ENCODE measurements at regions not wholly inside any gene's neighbourhood (a gene's known extent, or its start where the extent isn't known, plus 50 kb on each side); places are given as distances from the start of the nearest gene placed in this dataset.

DNA sequence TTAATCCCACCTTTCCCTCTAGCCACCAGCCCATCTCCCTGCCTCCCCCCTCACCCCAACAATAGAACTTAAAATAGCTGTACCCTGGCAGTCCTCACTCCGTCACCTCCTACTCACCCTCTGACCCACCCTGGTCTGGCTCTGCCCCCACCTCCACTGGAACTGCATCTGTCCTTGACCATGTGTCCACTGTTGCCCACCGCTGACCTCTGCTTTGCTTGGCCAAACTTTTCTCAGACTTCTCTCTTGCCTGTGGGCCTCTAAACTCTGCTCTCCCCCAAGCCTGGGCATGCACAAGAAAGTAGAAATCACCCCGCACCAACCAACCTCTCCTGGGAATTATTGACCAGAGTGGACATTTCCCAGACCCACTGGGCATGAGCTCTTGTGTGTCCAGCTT, 169.8 kb downstream of the WSCD1 start:
- Histone ChIP-seq H3K4me3 (no peak overlapping the region), H3K4me1 (no peaks in the 10 kb centered on the region), H3K9me3 (no peaks in the 10 kb centered on the region), H3K27ac (no peak overlapping the region), H3K36me3 (no peaks in the 10 kb centered on the region), H3K27me3 (peaks cover 0 to 36% (median 9%) of the 10 kb centered on the region in 7 donors)
- intact Hi-C loops (cut with DNase I) = loop anchor here in 1 of 10 donors (10.0 kb wide), 1 partner anchor 55 kb away; no protein-coding TSS in a partner anchor
- TF ChIP-seq, protein P1, sequence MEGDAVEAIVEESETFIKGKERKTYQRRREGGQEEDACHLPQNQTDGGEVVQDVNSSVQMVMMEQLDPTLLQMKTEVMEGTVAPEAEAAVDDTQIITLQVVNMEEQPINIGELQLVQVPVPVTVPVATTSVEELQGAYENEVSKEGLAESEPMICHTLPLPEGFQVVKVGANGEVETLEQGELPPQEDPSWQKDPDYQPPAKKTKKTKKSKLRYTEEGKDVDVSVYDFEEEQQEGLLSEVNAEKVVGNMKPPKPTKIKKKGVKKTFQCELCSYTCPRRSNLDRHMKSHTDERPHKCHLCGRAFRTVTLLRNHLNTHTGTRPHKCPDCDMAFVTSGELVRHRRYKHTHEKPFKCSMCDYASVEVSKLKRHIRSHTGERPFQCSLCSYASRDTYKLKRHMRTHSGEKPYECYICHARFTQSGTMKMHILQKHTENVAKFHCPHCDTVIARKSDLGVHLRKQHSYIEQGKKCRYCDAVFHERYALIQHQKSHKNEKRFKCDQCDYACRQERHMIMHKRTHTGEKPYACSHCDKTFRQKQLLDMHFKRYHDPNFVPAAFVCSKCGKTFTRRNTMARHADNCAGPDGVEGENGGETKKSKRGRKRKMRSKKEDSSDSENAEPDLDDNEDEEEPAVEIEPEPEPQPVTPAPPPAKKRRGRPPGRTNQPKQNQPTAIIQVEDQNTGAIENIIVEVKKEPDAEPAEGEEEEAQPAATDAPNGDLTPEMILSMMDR (IDR thresholded peaks at IDR 0.05) = no peak
- 67 to 68% methylated on average over 3 of the region's 3 CpGs for WGBS, 2 donors
- no peak for DNase-seq
- no peak for ATAC-seq

DNA sequence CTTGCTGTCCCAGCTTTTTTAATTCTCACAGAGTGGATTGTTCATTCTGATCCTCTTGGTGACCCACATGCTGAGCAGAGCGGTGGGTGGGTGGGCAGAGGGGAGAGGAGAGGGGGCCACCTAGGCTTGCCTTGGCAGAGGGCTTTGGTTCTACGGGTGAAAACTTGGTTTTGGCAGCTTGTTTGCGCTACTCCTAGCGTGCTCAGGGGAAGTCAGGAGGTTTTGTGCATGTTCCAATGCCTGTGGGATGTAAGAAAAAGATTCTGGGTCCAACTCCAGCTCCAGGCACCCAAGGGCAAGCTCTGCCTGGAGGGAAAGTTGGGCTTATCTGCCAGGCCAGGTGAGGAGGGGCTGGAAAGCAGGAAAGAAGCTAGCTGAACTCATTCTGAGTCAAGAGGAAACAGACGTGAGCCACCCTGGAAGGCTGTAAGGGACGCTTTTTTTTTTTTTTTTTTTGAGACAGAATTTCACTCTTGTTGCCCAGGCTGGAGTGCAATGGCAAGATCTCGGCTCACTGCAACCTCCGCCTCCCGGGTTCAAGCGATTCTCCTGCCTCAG, 169.1 kb downstream of the WSCD1 start:
- no peak overlapping the region for H3K27ac ChIP-seq
- 64 to 68% methylated on average over 10 of the region's 10 CpGs for WGBS, 2 donors
- intact Hi-C loops (cut with DNase I) = no loop called here
- peaks cover 0 to 30% (median 6%) of the 10 kb centered on the region in 7 donors for H3K27me3 ChIP-seq
- H3K4me3 ChIP-seq = no peak overlapping the region
- TF ChIP-seq, protein P1 (IDR thresholded peaks at IDR 0.05) = no peak
- H3K9me3 ChIP-seq = no peaks in the 10 kb centered on the region
- no peaks in the 10 kb centered on the region for H3K4me1 ChIP-seq
- no peaks in the 10 kb centered on the region for H3K36me3 ChIP-seq
- ATAC-seq (no peak), DNase-seq (no peak)

DNA sequence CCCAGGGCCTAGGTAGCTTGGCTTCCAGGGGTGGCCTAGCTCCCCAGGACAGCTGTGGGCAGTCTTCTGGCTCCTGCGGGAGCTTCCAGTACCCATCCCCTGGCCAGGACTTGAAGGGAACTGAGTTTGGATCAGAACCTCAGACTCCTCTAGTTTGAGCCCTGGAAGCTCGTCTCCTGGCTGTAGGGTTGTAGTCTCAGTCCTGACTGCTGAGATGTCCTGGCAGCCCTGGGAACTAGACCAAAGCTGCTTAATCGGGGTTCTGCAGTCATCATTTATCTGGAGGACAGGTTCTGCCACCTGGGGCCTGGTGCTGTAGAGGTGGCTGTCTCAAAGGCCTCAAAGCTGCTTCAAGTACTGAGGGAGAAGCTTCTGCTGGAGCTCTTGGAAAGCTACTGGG, 163.7 kb downstream of the WSCD1 start:
- H3K27me3 ChIP-seq = peaks cover 0 to 12% (median 0%) of the 10 kb centered on the region in 7 donors
- 83 to 87% methylated on average over 3 of the region's 3 CpGs for WGBS, 2 donors
- no peak for DNase-seq
- no peak for ATAC-seq
- no peaks in the 10 kb centered on the region for H3K36me3 ChIP-seq
- TF ChIP-seq, protein P1 (IDR thresholded peaks at IDR 0.05) = no peak
- H3K4me1 ChIP-seq = no peaks in the 10 kb centered on the region
- H3K4me3 ChIP-seq = no peak overlapping the region
- intact Hi-C loops (cut with DNase I) = no loop called here
- H3K27ac ChIP-seq = no peak overlapping the region
- no peaks in the 10 kb centered on the region for H3K9me3 ChIP-seq

DNA sequence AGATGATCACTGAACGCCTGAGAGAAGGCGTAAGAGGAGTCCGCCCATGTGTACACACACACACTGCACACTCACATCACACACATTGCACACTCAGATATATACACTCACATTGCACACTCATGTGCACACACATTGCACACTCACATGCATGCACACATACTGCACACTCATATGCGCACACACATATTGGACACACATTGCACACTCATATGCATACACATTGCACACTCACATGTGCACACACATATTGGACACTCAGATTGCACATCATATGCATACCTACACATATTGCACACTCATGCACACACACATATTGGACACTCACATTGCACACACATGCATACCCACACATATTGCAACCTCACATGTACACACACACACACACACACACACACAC, 163.2 kb downstream of the WSCD1 start:
- H3K27me3 ChIP-seq = peaks cover 0 to 7% (median 0%) of the 10 kb centered on the region in 7 donors
- H3K4me3 ChIP-seq = no peak overlapping the region
- H3K4me1 ChIP-seq = no peaks in the 10 kb centered on the region
- WGBS, 2 donors = 72 to 79% methylated on average over 4 of the region's 4 CpGs
- DNase-seq (no peak), ATAC-seq (no peak)
- no peak overlapping the region for H3K27ac ChIP-seq
- no peaks in the 10 kb centered on the region for H3K36me3 ChIP-seq
- intact Hi-C loops (cut with DNase I) = no loop called here
- H3K9me3 ChIP-seq = no peaks in the 10 kb centered on the region
- TF ChIP-seq, protein P1 (IDR thresholded peaks at IDR 0.05) = no peak

All from heart right ventricle (tissue), 16 donors.